ENCODE measurements at regions not wholly inside any gene's neighbourhood (a gene's known extent, or its start where the extent isn't known, plus 50 kb on each side); places are given as distances from the start of the nearest gene placed in this dataset.

GRCh38 chr18:78319961-78320360 lies 659.7 kb upstream of the SALL3 start:
- no peak for DNase-seq
- intact Hi-C loops (cut with DNase I; ENCODE audit: low total_unique reads): no loop called here
- 73 to 89% (median 81%) methylated on average over 10 of the region's 10 CpGs for WGBS, 5 donors

GRCh38 chr18:78321402-78321801 lies 658.2 kb upstream of the SALL3 start:
- no peak for DNase-seq
- intact Hi-C loops (cut with DNase I; ENCODE audit: low total_unique reads): no loop called here
- H3K36me3 ChIP-seq: no peaks in the 10 kb centered on the region
- TF ChIP-seq POLR2A (IDR thresholded peaks at IDR 0.05): no peak
- no peak for TF ChIP-seq EP300 (IDR thresholded peaks at IDR 0.05)
- no peak for TF ChIP-seq CTCF (IDR thresholded peaks at IDR 0.05)
- no peak for TF ChIP-seq POLR2AphosphoS5 (IDR thresholded peaks at IDR 0.05)
- no peaks in the 10 kb centered on the region for H3K27me3 ChIP-seq
- WGBS, 5 donors: 49 to 73% (median 69%) methylated on average over 6 of the region's 6 CpGs
- no peak overlapping the region for H3K27ac ChIP-seq
- H3K4me1 ChIP-seq: no peaks in the 10 kb centered on the region
- no peak overlapping the region for H3K4me3 ChIP-seq
- no peaks in the 10 kb centered on the region for H3K9me3 ChIP-seq

More at GRCh38 chr18:78319961-78320360, 659.7 kb upstream of the SALL3 start:
- Histone ChIP-seq H3K9me3 (no peaks in the 10 kb centered on the region), H3K4me3 (no peak overlapping the region), H3K36me3 (no peaks in the 10 kb centered on the region), H3K4me1 (no peaks in the 10 kb centered on the region), H3K27ac (no peak overlapping the region), H3K27me3 (no peaks in the 10 kb centered on the region)
- no peak for TF ChIP-seq CTCF (IDR thresholded peaks at IDR 0.05)
- TF ChIP-seq POLR2A (IDR thresholded peaks at IDR 0.05): no peak
- no peak for TF ChIP-seq POLR2AphosphoS5 (IDR thresholded peaks at IDR 0.05)
- no peak for TF ChIP-seq EP300 (IDR thresholded peaks at IDR 0.05)

- no peaks in the 10 kb centered on the region for H3K9me3 ChIP-seq
- no peak for DNase-seq
- H3K27me3 ChIP-seq: no peaks in the 10 kb centered on the region
- no peaks in the 10 kb centered on the region for H3K4me1 ChIP-seq
- no peaks in the 10 kb centered on the region for H3K36me3 ChIP-seq
- intact Hi-C loops (cut with DNase I; ENCODE audit: low total_unique reads): no loop called here
- TF ChIP-seq CTCF (IDR thresholded peaks at IDR 0.05) (no peak), POLR2A (IDR thresholded peaks at IDR 0.05) (no peak), EP300 (IDR thresholded peaks at IDR 0.05) (no peak), POLR2AphosphoS5 (IDR thresholded peaks at IDR 0.05) (no peak)
- H3K27ac ChIP-seq: no peak overlapping the region
- H3K4me3 ChIP-seq: no peak overlapping the region
- 80 to 90% (median 82%) methylated on average over 14 of the region's 14 CpGs for WGBS, 5 donors
Observed at GRCh38 chr18:78323453-78324197, 656.0 kb upstream of the SALL3 start.

- Histone ChIP-seq H3K4me3 (no peak overlapping the region), H3K4me1 (no peaks in the 10 kb centered on the region), H3K27me3 (no peaks in the 10 kb centered on the region), H3K9me3 (no peaks in the 10 kb centered on the region), H3K27ac (no peak overlapping the region), H3K36me3 (no peaks in the 10 kb centered on the region)
- WGBS, 5 donors: 87 to 96% (median 91%) methylated on average over 8 of the region's 8 CpGs
- no peak for DNase-seq
- intact Hi-C loops (cut with DNase I; ENCODE audit: low total_unique reads): no loop called here
- TF ChIP-seq POLR2A (IDR thresholded peaks at IDR 0.05): no peak
- TF ChIP-seq EP300 (IDR thresholded peaks at IDR 0.05): no peak
- no peak for TF ChIP-seq POLR2AphosphoS5 (IDR thresholded peaks at IDR 0.05)
- TF ChIP-seq CTCF (IDR thresholded peaks at IDR 0.05): no peak
Observed at GRCh38 chr18:78327643-78328042, 652.0 kb upstream of the SALL3 start.
